SK-N-SH (cell line): ENCODE measurements at regions not wholly inside any gene's neighbourhood (a gene's known extent, or its start where the extent isn't known, plus 50 kb on each side); places are given as distances from the start of the nearest gene placed in this dataset.

ENCODE experiments used
- CTCF ChIA-PET: fragments of 300-600, 350-600 bp; formaldehyde crosslinking; extraction: SDS; loops from one replicate; lab custom pipeline; 2021; lab: Yijun Ruan, JAX
- POLR2A ChIA-PET: fragments of 350-600 bp; sonication (Branson Sonifier 250); formaldehyde crosslinking; extraction: SDS; loops from one replicate; lab custom pipeline; 2020; ENCODE audit warnings: antibody characterized with exemption, inconsistent platforms; lab: Yijun Ruan, JAX
- DNase-seq: peaks from one replicate; pipeline ENCODE4 v3.0.0; 2012
- H2AFZ ChIP-seq: fragments of 200-600 bp; sonication (generic); 2 replicates; pipeline ENCODE4 v1.8.1; 2016; ENCODE audit warnings: antibody characterized with exemption, mild to moderate bottlenecking, low read depth
- H3F3A ChIP-seq: fragments of 200-600 bp; sonication (generic); replicated peaks from 2 replicates; pipeline ENCODE3; 2016; ENCODE audit warnings: antibody characterized with exemption, mild to moderate bottlenecking; ENCODE audit not compliant: insufficient read depth
- H3K27ac ChIP-seq, 2 experiments: fragments of 200-500 bp in 1 of 2; fragments of 200-600 bp in 1 of 2; sonication (Bioruptor generic) in 1 of 2; sonication (generic), shearing (Covaris generic) in 1 of 2; 2 replicates each; pipeline versions ENCODE4 v1.5.1 to v1.6.1; 2014 to 2016; ENCODE audit warnings: low read depth in 2 of 2, inconsistent platforms in 1 of 2, low read length in 1 of 2, mild to moderate bottlenecking in 1 of 2, mixed read lengths in 1 of 2
- H3K27me3 ChIP-seq: fragments of 200-600 bp; sonication (generic), shearing (Covaris generic); 2 replicates; pipeline ENCODE4 v1.6.1; 2016; ENCODE audit warnings: mixed run types; ENCODE audit not compliant: insufficient read depth
- H3K36me3 ChIP-seq, 2 experiments: fragments of 200-500 bp in 1 of 2; fragments of 200-600 bp in 1 of 2; sonication (Bioruptor generic) in 1 of 2; sonication (generic) in 1 of 2; replicated peaks in 1 of 2; 2 replicates each; pipeline versions ENCODE3 to v1.5.1; 2014 to 2016; ENCODE audit warnings: low read length in 1 of 2, mild to moderate bottlenecking in 1 of 2; ENCODE audit not compliant: insufficient read depth in 2 of 2, control insufficient read depth in 1 of 2
- H3K4me1 ChIP-seq, 2 experiments: fragments of 200-500 bp in 1 of 2; fragments of 200-600 bp in 1 of 2; sonication (Bioruptor generic) in 1 of 2; sonication (generic), shearing (Covaris generic) in 1 of 2; 2 replicates each; pipeline versions ENCODE4 v1.5.1 to v1.6.1; 2014 to 2016; ENCODE audit warnings: low read depth in 1 of 2, low read length in 1 of 2, mixed run types in 1 of 2; ENCODE audit not compliant: insufficient read depth in 2 of 2, control insufficient read depth in 1 of 2
- H3K4me2 ChIP-seq: fragments of 200-600 bp; sonication (generic), shearing (Covaris generic); 2 replicates; pipeline ENCODE4 v1.6.1; 2017; ENCODE audit warnings: mixed run types
- H3K4me3 ChIP-seq, 2 experiments: fragments of 200-500 bp in 1 of 2; fragments of 200-600 bp in 1 of 2; sonication (Bioruptor generic) in 1 of 2; sonication (generic), shearing (Covaris generic) in 1 of 2; 2 replicates each; pipeline versions ENCODE4 v1.5.1 to v1.8.1; 2014 to 2016; ENCODE audit warnings: low read depth in 2 of 2, inconsistent platforms in 1 of 2, low read length in 1 of 2, mild to moderate bottlenecking in 1 of 2, mixed read lengths in 1 of 2, moderate library complexity in 1 of 2
- H3K79me2 ChIP-seq: fragments of 200-600 bp; sonication (generic); 2 replicates; pipeline ENCODE4 v1.8.1; 2017; ENCODE audit warnings: mild to moderate bottlenecking; ENCODE audit not compliant: insufficient read depth
- H3K9ac ChIP-seq: fragments of 200-600 bp; sonication (generic); 2 replicates; pipeline ENCODE4 v1.6.1; 2017; ENCODE audit warnings: mixed run types
- H3K9me2 ChIP-seq: fragments of 200-600 bp; sonication (generic); 2 replicates; pipeline ENCODE4 v1.6.1; 2017; ENCODE audit warnings: mixed run types
- H3K9me3 ChIP-seq: fragments of 200-600 bp; sonication (generic); 2 replicates; pipeline ENCODE4 v1.6.1; 2017; ENCODE audit warnings: mixed run types, mild to moderate bottlenecking, moderate library complexity
- H4K20me1 ChIP-seq: fragments of 200-600 bp; sonication (generic); 2 replicates; pipeline ENCODE4 v1.6.1; 2017; ENCODE audit warnings: mild to moderate bottlenecking, mixed run types; ENCODE audit not compliant: insufficient read depth
- CHD2 ChIP-seq: fragments of 150-350 bp; IDR thresholded peaks from 2 replicates; pipeline ENCODE4 v1.6.1; 2018; ENCODE audit warnings: low read length; ENCODE audit not compliant: partially characterized antibody
- CTCF ChIP-seq: fragments of 200-600 bp; sonication (generic); IDR thresholded peaks from 2 replicates; pipeline ENCODE4 v1.6.1; 2017; ENCODE audit warnings: antibody characterized with exemption, mild to moderate bottlenecking, moderate library complexity
- EP300 ChIP-seq, 2 experiments: IDR thresholded peaks; 2 replicates each; pipeline versions ENCODE4 v1.4.0 to v1.6.1; 2012; ENCODE audit warnings: borderline replicate concordance in 1 of 2, low read depth in 1 of 2, low read length in 1 of 2
- FOSL2 ChIP-seq: IDR thresholded peaks from 2 replicates; pipeline ENCODE4 v1.4.0; 2012; ENCODE audit warnings: low read depth, mild to moderate bottlenecking, moderate library complexity, borderline replicate concordance
- FOXJ3 ChIP-seq: sonication (generic); formaldehyde crosslinking; IDR thresholded peaks from 2 replicates; pipeline ENCODE4 v1.5.1; 2020; ENCODE audit warnings: mild to moderate bottlenecking, missing genetic modification reagents
- FOXM1 ChIP-seq: IDR thresholded peaks from 2 replicates; pipeline ENCODE4 v1.4.0; 2012; ENCODE audit warnings: low read depth, mild to moderate bottlenecking
- GATA2 ChIP-seq: sonication (generic); formaldehyde crosslinking; IDR thresholded peaks from 2 replicates; pipeline ENCODE4 v1.5.0; 2020; ENCODE audit warnings: mild to moderate bottlenecking, missing genetic modification reagents
- MXI1 ChIP-seq: IDR thresholded peaks from 2 replicates; pipeline ENCODE4 v1.6.1; 2012; ENCODE audit warnings: mild to moderate bottlenecking, low read depth, low read length, improper control_type of control experiment
- NFIC ChIP-seq: IDR thresholded peaks from 2 replicates; pipeline ENCODE4 v1.4.0; 2012; ENCODE audit warnings: borderline replicate concordance
- NRF1 ChIP-seq: IDR thresholded peaks from 2 replicates; pipeline ENCODE4 v1.6.1; 2012; ENCODE audit warnings: low read depth, mild to moderate bottlenecking, low read length
- POLR2AphosphoS5 ChIP-seq: IDR thresholded peaks from 2 replicates; pipeline ENCODE4 v1.6.1; 2012; ENCODE audit warnings: low read depth, low read length
- RAD21 ChIP-seq: IDR thresholded peaks from 2 replicates; pipeline ENCODE4 v1.6.1; 2012; ENCODE audit warnings: mild to moderate bottlenecking, low read length
- RCOR1 ChIP-seq: fragments of 150-350 bp; IDR thresholded peaks from 2 replicates; pipeline ENCODE4 v1.6.1; 2017; ENCODE audit warnings: antibody characterized with exemption, low read length
- RFX5 ChIP-seq: IDR thresholded peaks from 2 replicates; pipeline ENCODE4 v1.6.1; 2012; ENCODE audit warnings: mild to moderate bottlenecking, improper control_type of control experiment, low read length
- RXRA ChIP-seq: IDR thresholded peaks from 2 replicates; pipeline ENCODE4 v1.4.0; 2012; ENCODE audit warnings: low read depth, mild to moderate bottlenecking, borderline replicate concordance
- TAF1 ChIP-seq: IDR thresholded peaks from 2 replicates; pipeline ENCODE4 v1.6.1; 2012; ENCODE audit warnings: low read depth, mild to moderate bottlenecking, low read length, moderate library complexity, borderline replicate concordance
- TCF12 ChIP-seq: IDR thresholded peaks from 2 replicates; pipeline ENCODE4 v1.4.0; 2012
- TEAD4 ChIP-seq: IDR thresholded peaks from 2 replicates; pipeline ENCODE4 v1.4.0; 2012; ENCODE audit warnings: mild to moderate bottlenecking, borderline replicate concordance; ENCODE audit not compliant: insufficient read depth
- USF1 ChIP-seq: IDR thresholded peaks from 2 replicates; pipeline ENCODE4 v1.4.0; 2012; ENCODE audit warnings: low read depth, borderline replicate concordance
- YY1 ChIP-seq: IDR thresholded peaks from 2 replicates; pipeline ENCODE4 v1.4.0; 2012; ENCODE audit warnings: low read depth, mild to moderate bottlenecking
- WGBS: methylation state at CpG from one replicate; pipeline ENCODE4 v1.1.6; 2017; ENCODE audit warnings: low lambda C conversion rate; 5-methylcytosine and 5-hydroxymethylcytosine counted together
- TF ChIP-seq, protein P1 (sequence below): IDR thresholded peaks from 2 replicates; pipeline ENCODE4; 2012
- TF ChIP-seq, protein P2 (sequence below): IDR thresholded peaks from 2 replicates; pipeline ENCODE4 v1.4.0; 2012; ENCODE audit warnings: low read depth, borderline replicate concordance

GRCh38 chr20:21936720-21937380, 231.4 kb downstream of the PAX1 start (continued):
- no peak for TF ChIP-seq GATA2 (CRISPR knock-in tag)
- TF ChIP-seq RCOR1, result no peak
- TF ChIP-seq CHD2, result no peak

DNA sequence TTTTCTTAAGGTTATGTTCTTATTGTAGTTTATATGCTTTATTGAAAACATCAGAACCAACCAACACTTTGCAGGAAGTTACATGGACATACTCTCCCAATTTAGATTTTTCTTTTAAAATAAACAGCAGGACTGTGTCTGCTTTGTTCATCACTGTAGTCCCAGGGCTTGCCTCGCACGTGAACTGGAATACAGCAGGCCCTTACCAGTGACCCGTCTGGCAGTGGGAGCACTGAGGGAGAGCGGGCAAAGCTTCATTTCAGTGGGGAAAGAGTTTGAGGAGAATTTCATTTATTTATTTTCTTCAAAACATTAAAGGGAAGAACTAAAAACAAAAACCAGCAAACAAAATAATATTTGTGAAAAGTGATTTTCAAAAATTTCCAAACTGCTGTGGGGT, 230.8 kb downstream of the PAX1 start:
- TF ChIP-seq TEAD4 (no peak), YY1 (no peak), RFX5 (no peak), MXI1 (no peak), CTCF (no peak), RAD21 (no peak), FOXJ3 (CRISPR knock-in tag) (no peak), GATA2 (CRISPR knock-in tag) (no peak), EP300 (IDR thresholded peaks at IDR 0.05; ENCODE audit: borderline replicate concordance in 1 of 2, low read depth in 1 of 2, low read length in 1 of 2) (no peak)
- no peaks in the 10 kb centered on the region for H3K9me2 ChIP-seq
- no peaks in the 10 kb centered on the region for H3K79me2 ChIP-seq
- H3K9ac ChIP-seq, result no peak overlapping the region
- H3K4me1 ChIP-seq, result no peaks in the 10 kb centered on the region
- no peaks in the 10 kb centered on the region for H3K27me3 ChIP-seq
- no peak overlapping the region for H3K4me2 ChIP-seq
- no peaks in the 10 kb centered on the region for H4K20me1 ChIP-seq
- ChIA-PET CTCF (no interaction called here), POLR2A (no interaction called here)
- WGBS, result 1% methylated on average over 4 of the region's 4 CpGs
- H3K36me3 ChIP-seq, result no peaks in the 10 kb centered on the region
- no peak overlapping the region for H2AFZ ChIP-seq
- H3K4me3 ChIP-seq, result no peak overlapping the region
- DNase-seq, result no peak
- H3K27ac ChIP-seq, result no peak overlapping the region
- no peaks in the 10 kb centered on the region for H3F3A ChIP-seq
- H3K9me3 ChIP-seq, result no peaks in the 10 kb centered on the region

DNA sequence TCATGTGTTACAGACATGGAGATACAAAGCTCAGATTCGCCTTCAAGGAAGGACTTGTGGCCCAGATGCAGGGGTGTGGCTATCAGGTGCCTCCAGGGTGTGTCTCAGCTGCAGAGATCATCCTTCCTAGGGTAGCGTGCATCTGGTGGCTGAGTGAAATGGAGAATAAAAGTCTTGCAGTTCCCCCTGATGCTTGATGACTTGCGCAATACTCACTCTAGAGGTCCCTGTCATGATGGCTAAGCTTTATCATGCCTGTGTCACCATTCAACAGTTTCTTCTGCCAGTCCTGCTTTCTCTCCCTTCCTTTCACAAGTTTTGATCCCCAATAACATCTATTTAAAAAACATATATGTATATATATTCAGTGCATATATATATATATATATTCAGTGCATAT, 228.1 kb downstream of the PAX1 start:
- H3K4me1 ChIP-seq, result no peaks in the 10 kb centered on the region
- H3K79me2 ChIP-seq, result no peaks in the 10 kb centered on the region
- WGBS, result 0% methylated on average over 3 of the region's 3 CpGs
- H3F3A ChIP-seq, result no peaks in the 10 kb centered on the region
- H3K9me2 ChIP-seq, result no peaks in the 10 kb centered on the region
- no peak overlapping the region for H3K4me3 ChIP-seq
- POLR2A ChIA-PET, result no interaction called here
- no peak overlapping the region for H3K4me2 ChIP-seq
- no peak for DNase-seq
- no peak overlapping the region for H3K27ac ChIP-seq
- H3K9ac ChIP-seq, result no peak overlapping the region
- no peaks in the 10 kb centered on the region for H3K9me3 ChIP-seq
- no peaks in the 10 kb centered on the region for H3K27me3 ChIP-seq
- no peaks in the 10 kb centered on the region for H3K36me3 ChIP-seq
- CTCF ChIA-PET, result no interaction called here
- no peaks in the 10 kb centered on the region for H4K20me1 ChIP-seq
- H2AFZ ChIP-seq, result no peak overlapping the region
- TF ChIP-seq RAD21 (no peak), FOXJ3 (CRISPR knock-in tag) (no peak), RXRA (no peak), GATA2 (CRISPR knock-in tag) (no peak), TAF1 (no peak), POLR2AphosphoS5 (no peak), NRF1 (no peak), NFIC (no peak), MXI1 (no peak), FOXM1 (no peak), FOSL2 (no peak), TCF12 (no peak), EP300 (IDR thresholded peaks at IDR 0.05; ENCODE audit: borderline replicate concordance in 1 of 2, low read depth in 1 of 2, low read length in 1 of 2) (no peak), USF1 (no peak)
- TF ChIP-seq, protein P1, sequence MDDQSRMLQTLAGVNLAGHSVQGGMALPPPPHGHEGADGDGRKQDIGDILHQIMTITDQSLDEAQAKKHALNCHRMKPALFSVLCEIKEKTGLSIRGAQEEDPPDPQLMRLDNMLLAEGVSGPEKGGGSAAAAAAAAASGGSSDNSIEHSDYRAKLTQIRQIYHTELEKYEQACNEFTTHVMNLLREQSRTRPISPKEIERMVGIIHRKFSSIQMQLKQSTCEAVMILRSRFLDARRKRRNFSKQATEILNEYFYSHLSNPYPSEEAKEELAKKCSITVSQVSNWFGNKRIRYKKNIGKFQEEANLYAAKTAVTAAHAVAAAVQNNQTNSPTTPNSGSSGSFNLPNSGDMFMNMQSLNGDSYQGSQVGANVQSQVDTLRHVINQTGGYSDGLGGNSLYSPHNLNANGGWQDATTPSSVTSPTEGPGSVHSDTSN, result no peak
- TF ChIP-seq, protein P2, sequence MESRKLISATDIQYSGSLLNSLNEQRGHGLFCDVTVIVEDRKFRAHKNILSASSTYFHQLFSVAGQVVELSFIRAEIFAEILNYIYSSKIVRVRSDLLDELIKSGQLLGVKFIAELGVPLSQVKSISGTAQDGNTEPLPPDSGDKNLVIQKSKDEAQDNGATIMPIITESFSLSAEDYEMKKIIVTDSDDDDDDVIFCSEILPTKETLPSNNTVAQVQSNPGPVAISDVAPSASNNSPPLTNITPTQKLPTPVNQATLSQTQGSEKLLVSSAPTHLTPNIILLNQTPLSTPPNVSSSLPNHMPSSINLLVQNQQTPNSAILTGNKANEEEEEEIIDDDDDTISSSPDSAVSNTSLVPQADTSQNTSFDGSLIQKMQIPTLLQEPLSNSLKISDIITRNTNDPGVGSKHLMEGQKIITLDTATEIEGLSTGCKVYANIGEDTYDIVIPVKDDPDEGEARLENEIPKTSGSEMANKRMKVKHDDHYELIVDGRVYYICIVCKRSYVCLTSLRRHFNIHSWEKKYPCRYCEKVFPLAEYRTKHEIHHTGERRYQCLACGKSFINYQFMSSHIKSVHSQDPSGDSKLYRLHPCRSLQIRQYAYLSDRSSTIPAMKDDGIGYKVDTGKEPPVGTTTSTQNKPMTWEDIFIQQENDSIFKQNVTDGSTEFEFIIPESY, result no peak
